ENCODE measurements at regions not wholly inside any gene's neighbourhood (a gene's known extent, or its start where the extent isn't known, plus 50 kb on each side); places are given as distances from the start of the nearest gene placed in this dataset.

DNA sequence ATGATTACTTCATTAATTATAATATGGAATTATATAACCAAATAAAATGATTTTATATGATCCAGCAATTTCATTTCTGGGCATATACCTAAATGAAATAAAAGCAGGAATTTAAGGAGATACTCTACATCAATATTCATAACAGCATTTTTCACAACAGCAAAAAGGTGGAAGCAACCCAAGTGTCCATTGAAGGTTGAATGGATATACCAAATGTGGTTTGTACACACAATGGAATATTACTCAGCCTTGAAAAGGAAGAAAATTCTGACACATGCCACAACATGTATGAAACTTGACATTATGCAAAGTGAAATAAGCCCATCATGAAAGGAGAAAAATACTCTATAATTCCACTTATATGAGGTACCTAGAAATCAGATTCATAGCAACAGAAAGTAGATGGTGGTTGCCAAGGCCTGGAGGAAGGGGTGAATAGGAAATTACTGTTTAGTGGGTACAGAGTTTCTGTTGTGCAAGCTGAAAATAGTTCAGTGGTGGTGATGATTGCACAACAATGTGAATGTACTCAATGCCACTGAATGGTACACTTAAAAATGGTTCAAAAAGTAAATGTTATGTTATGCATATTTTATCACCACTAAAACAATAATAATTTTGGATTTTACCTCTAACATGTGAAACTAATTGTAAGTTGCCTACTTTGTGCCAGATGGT is 471.5 kb downstream of the SPRY1 start:
- H3K36me3 ChIP-seq (ENCODE audit: control insufficient read depth, insufficient read depth, low read length): no peaks in the 10 kb centered on the region
- no peaks in the 10 kb centered on the region for H3K4me1 ChIP-seq (ENCODE audit: control insufficient read depth, extremely low read depth, insufficient read depth, low read length)
- H3K9me3 ChIP-seq (ENCODE audit: control insufficient read depth, insufficient read depth, low read depth, low read length): no peaks in the 10 kb centered on the region
- TF ChIP-seq, protein P1, sequence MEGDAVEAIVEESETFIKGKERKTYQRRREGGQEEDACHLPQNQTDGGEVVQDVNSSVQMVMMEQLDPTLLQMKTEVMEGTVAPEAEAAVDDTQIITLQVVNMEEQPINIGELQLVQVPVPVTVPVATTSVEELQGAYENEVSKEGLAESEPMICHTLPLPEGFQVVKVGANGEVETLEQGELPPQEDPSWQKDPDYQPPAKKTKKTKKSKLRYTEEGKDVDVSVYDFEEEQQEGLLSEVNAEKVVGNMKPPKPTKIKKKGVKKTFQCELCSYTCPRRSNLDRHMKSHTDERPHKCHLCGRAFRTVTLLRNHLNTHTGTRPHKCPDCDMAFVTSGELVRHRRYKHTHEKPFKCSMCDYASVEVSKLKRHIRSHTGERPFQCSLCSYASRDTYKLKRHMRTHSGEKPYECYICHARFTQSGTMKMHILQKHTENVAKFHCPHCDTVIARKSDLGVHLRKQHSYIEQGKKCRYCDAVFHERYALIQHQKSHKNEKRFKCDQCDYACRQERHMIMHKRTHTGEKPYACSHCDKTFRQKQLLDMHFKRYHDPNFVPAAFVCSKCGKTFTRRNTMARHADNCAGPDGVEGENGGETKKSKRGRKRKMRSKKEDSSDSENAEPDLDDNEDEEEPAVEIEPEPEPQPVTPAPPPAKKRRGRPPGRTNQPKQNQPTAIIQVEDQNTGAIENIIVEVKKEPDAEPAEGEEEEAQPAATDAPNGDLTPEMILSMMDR (conservative IDR thresholded peaks at IDR 0.05 in 1 of 2, IDR thresholded peaks at IDR 0.05 in 1 of 2; ENCODE audit: low read depth in 1 of 2, low read length in 2 of 2): no peak
- TF ChIP-seq EZH2 (IDR thresholded peaks at IDR 0.05; ENCODE audit: low read length, missing control alignments): no peak
- no peaks in the 10 kb centered on the region for H3K79me2 ChIP-seq (ENCODE audit: control insufficient read depth, insufficient read depth, low read length)
- no peak overlapping the region for H3K27ac ChIP-seq (ENCODE audit: insufficient read depth, low read length)
- no peak overlapping the region for H3K9ac ChIP-seq (ENCODE audit: insufficient read depth, low read length)
- H3K27me3 ChIP-seq (ENCODE audit: control insufficient read depth, insufficient read depth, low read length): no peaks in the 10 kb centered on the region
- H3K4me3 ChIP-seq (replicated peaks in 1 of 4; ENCODE audit: control extremely low read depth in 1 of 4, insufficient read depth in 1 of 4, low read depth in 3 of 4, low read length in 4 of 4): no peak overlapping the region
- H4K20me1 ChIP-seq (ENCODE audit: control insufficient read depth, extremely low read depth, insufficient read depth, low read length): no peaks in the 10 kb centered on the region
- no peak overlapping the region for H2AFZ ChIP-seq (ENCODE audit: low read length)
- no peak for DNase-seq (ENCODE audit: low read depth in 2 of 2)
- H3K4me2 ChIP-seq (ENCODE audit: extremely low read depth, insufficient read depth, low read length): no peak overlapping the region

DNA sequence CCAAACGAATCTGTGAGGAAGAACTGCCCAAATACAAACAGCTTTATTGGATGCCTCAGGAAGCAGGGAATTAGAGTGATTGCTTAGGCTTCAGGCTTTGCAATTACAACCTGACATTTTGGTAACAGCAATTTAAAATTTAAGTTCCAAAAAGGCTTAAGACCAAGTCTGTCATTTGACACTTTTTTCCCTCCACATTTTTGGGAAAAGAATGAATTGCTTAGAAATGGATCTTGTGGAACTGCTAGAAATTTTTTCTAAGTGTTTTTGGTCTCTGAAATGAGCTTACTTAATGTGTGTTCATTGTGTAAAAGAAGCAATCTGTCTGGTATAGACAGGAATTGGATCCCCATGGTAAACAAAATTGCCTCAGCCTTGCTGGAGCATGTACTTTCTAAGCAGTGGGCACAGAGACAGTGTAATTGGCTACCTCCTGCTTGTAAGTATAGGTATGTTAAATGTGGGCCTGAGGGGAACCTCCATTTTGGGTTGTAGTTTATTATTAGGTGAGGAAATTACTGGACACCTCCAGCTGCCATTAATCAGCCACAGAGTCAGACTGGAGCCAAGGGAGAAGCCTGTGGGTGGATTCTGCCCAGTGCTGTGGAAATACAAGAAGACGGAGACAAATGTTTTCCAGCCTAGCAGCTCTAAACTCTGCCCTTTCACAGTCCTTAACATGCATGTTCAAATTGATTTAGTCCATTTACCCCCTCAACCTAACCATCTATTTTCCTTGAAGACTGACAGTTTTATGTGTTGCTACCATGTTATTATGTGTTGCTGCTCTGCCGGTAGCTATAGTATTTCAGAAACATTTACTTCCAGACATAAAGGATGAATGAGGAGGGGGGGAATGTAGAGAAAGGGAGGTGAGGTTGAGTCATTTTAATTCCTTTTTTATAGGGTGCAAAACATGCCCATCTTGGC is 473.0 kb downstream of the SPRY1 start:
- Histone ChIP-seq H2AFZ (ENCODE audit: low read length) (no peak overlapping the region), H3K4me2 (ENCODE audit: extremely low read depth, insufficient read depth, low read length) (no peak overlapping the region)

More for the DNA sequence above, 473.0 kb downstream of the SPRY1 start:
- Histone ChIP-seq H3K27ac (ENCODE audit: insufficient read depth, low read length) (no peak overlapping the region), H3K4me1 (ENCODE audit: control insufficient read depth, extremely low read depth, insufficient read depth, low read length) (no peaks in the 10 kb centered on the region), H3K79me2 (ENCODE audit: control insufficient read depth, insufficient read depth, low read length) (no peaks in the 10 kb centered on the region), H3K9me3 (ENCODE audit: control insufficient read depth, insufficient read depth, low read depth, low read length) (no peaks in the 10 kb centered on the region), H3K9ac (ENCODE audit: insufficient read depth, low read length) (no peak overlapping the region), H3K4me3 (replicated peaks in 1 of 4; ENCODE audit: control extremely low read depth in 1 of 4, insufficient read depth in 1 of 4, low read depth in 3 of 4, low read length in 4 of 4) (no peak overlapping the region), H3K27me3 (ENCODE audit: control insufficient read depth, insufficient read depth, low read length) (no peaks in the 10 kb centered on the region), H4K20me1 (ENCODE audit: control insufficient read depth, extremely low read depth, insufficient read depth, low read length) (no peaks in the 10 kb centered on the region), H3K36me3 (ENCODE audit: control insufficient read depth, insufficient read depth, low read length) (no peaks in the 10 kb centered on the region)
- peak in 1 of 2 donors; percentile 57 for DNase-seq (ENCODE audit: low read depth in 2 of 2)
- TF ChIP-seq, protein P1 (conservative IDR thresholded peaks at IDR 0.05 in 1 of 2, IDR thresholded peaks at IDR 0.05 in 1 of 2; ENCODE audit: low read depth in 1 of 2, low read length in 2 of 2): no peak
- TF ChIP-seq EZH2 (IDR thresholded peaks at IDR 0.05; ENCODE audit: low read length, missing control alignments): no peak

Data from fibroblast of lung (primary cell).